ENCODE measurements at regions not wholly inside any gene's neighbourhood (a gene's known extent, or its start where the extent isn't known, plus 50 kb on each side); places are given as distances from the start of the nearest gene placed in this dataset.

- no peak for TF ChIP-seq LEF1 (IDR thresholded peaks at IDR 0.05; ENCODE audit: borderline replicate concordance)
- no peak for TF ChIP-seq FOXK2 (IDR thresholded peaks at IDR 0.05)
- TF ChIP-seq L3MBTL2 (conservative IDR thresholded peaks at IDR 0.05) = no peak
- no peak for TF ChIP-seq HDGF (IDR thresholded peaks at IDR 0.05; ENCODE audit: borderline replicate concordance)
- no peak for TF ChIP-seq FOXM1 (IDR thresholded peaks at IDR 0.05; ENCODE audit: borderline replicate concordance)
- no peak for TF ChIP-seq ZNF384 (IDR thresholded peaks at IDR 0.05)
- TF ChIP-seq SP1 (IDR thresholded peaks at IDR 0.05) = no peak
- no peak for TF ChIP-seq TARDBP (IDR thresholded peaks at IDR 0.05)
- TF ChIP-seq PKNOX1 (IDR thresholded peaks at IDR 0.05) = no peak
- TF ChIP-seq ELF4 (IDR thresholded peaks at IDR 0.05) = no peak
- no peak for TF ChIP-seq FOXA1 (IDR thresholded peaks at IDR 0.05)
- TF ChIP-seq CTBP1 (IDR thresholded peaks at IDR 0.05; ENCODE audit: borderline replicate concordance) = no peak
- TF ChIP-seq ARNT (IDR thresholded peaks at IDR 0.05) = no peak
- no peak for TF ChIP-seq BHLHE40 (IDR thresholded peaks at IDR 0.05; ENCODE audit: borderline replicate concordance)
- DNase-seq (ENCODE audit: extremely low spot score) = no peak
- ChIA-PET POLR2A (no interaction called here), CTCF (no interaction called here)
Measured at GRCh38 chr11:130625578-130626306, 177.3 kb downstream of the ADAMTS15 start.

GRCh38 chr11:130629039-130629438 is 180.6 kb downstream of the ADAMTS15 start:
- no peak for DNase-seq (ENCODE audit: extremely low spot score)
- ChIA-PET CTCF (no interaction called here), POLR2A (no interaction called here)
- TF ChIP-seq HDGF (IDR thresholded peaks at IDR 0.05; ENCODE audit: borderline replicate concordance) (no peak), TARDBP (IDR thresholded peaks at IDR 0.05) (no peak), CTBP1 (IDR thresholded peaks at IDR 0.05; ENCODE audit: borderline replicate concordance) (no peak), L3MBTL2 (conservative IDR thresholded peaks at IDR 0.05) (no peak), ZNF384 (IDR thresholded peaks at IDR 0.05) (no peak), ARNT (IDR thresholded peaks at IDR 0.05) (no peak), SP1 (IDR thresholded peaks at IDR 0.05) (no peak), BHLHE40 (IDR thresholded peaks at IDR 0.05; ENCODE audit: borderline replicate concordance) (no peak), LEF1 (IDR thresholded peaks at IDR 0.05; ENCODE audit: borderline replicate concordance) (no peak), FOXK2 (IDR thresholded peaks at IDR 0.05) (no peak), NFRKB (IDR thresholded peaks at IDR 0.05) (no peak), FOXA1 (IDR thresholded peaks at IDR 0.05) (no peak), FOXM1 (IDR thresholded peaks at IDR 0.05; ENCODE audit: borderline replicate concordance) (no peak), SUZ12 (IDR thresholded peaks at IDR 0.05) (no peak), ELF4 (IDR thresholded peaks at IDR 0.05) (no peak), PKNOX1 (IDR thresholded peaks at IDR 0.05) (no peak)

GRCh38 chr11:130631119-130631518 is 182.7 kb downstream of the ADAMTS15 start:
- TF ChIP-seq FOXA1 (IDR thresholded peaks at IDR 0.05) (no peak), ZNF384 (IDR thresholded peaks at IDR 0.05) (no peak), SUZ12 (IDR thresholded peaks at IDR 0.05) (no peak), L3MBTL2 (conservative IDR thresholded peaks at IDR 0.05) (no peak), ARNT (IDR thresholded peaks at IDR 0.05) (no peak), LEF1 (IDR thresholded peaks at IDR 0.05; ENCODE audit: borderline replicate concordance) (no peak), TARDBP (IDR thresholded peaks at IDR 0.05) (no peak), NFRKB (IDR thresholded peaks at IDR 0.05) (no peak), BHLHE40 (IDR thresholded peaks at IDR 0.05; ENCODE audit: borderline replicate concordance) (no peak), ELF4 (IDR thresholded peaks at IDR 0.05) (no peak), FOXK2 (IDR thresholded peaks at IDR 0.05) (no peak)
- CTCF ChIA-PET = no interaction called here
- POLR2A ChIA-PET = no interaction called here
- DNase-seq (ENCODE audit: extremely low spot score) = no peak

GRCh38 chr11:130633466-130633865 is 185.0 kb downstream of the ADAMTS15 start:
- no peak for DNase-seq (ENCODE audit: extremely low spot score)
- ChIA-PET POLR2A (no interaction called here), CTCF (no interaction called here)
- TF ChIP-seq LEF1 (IDR thresholded peaks at IDR 0.05; ENCODE audit: borderline replicate concordance) (no peak), TARDBP (IDR thresholded peaks at IDR 0.05) (no peak), FOXM1 (IDR thresholded peaks at IDR 0.05; ENCODE audit: borderline replicate concordance) (no peak), CTBP1 (IDR thresholded peaks at IDR 0.05; ENCODE audit: borderline replicate concordance) (no peak), BHLHE40 (IDR thresholded peaks at IDR 0.05; ENCODE audit: borderline replicate concordance) (no peak), ARNT (IDR thresholded peaks at IDR 0.05) (no peak), ZNF384 (IDR thresholded peaks at IDR 0.05) (no peak), SP1 (IDR thresholded peaks at IDR 0.05) (no peak), SUZ12 (IDR thresholded peaks at IDR 0.05) (no peak), HDGF (IDR thresholded peaks at IDR 0.05; ENCODE audit: borderline replicate concordance) (no peak), NFRKB (IDR thresholded peaks at IDR 0.05) (no peak), ELF4 (IDR thresholded peaks at IDR 0.05) (no peak), FOXK2 (IDR thresholded peaks at IDR 0.05) (no peak), FOXA1 (IDR thresholded peaks at IDR 0.05) (no peak), L3MBTL2 (conservative IDR thresholded peaks at IDR 0.05) (no peak), PKNOX1 (IDR thresholded peaks at IDR 0.05) (no peak)

- DNase-seq (ENCODE audit: extremely low spot score) = no peak
- TF ChIP-seq BHLHE40 (IDR thresholded peaks at IDR 0.05; ENCODE audit: borderline replicate concordance) = no peak
- CTCF ChIA-PET = no interaction called here
- POLR2A ChIA-PET = no interaction called here
Measured at GRCh38 chr11:130634186-130634585, 185.7 kb downstream of the ADAMTS15 start.

GRCh38 chr11:130634961-130635473 is 186.6 kb downstream of the ADAMTS15 start:
- DNase-seq (ENCODE audit: extremely low spot score) = no peak
- ChIA-PET CTCF (no interaction called here), POLR2A (no interaction called here)
- no peak for TF ChIP-seq FOXK2 (IDR thresholded peaks at IDR 0.05)
- TF ChIP-seq NFRKB (IDR thresholded peaks at IDR 0.05) = no peak
- no peak for TF ChIP-seq HDGF (IDR thresholded peaks at IDR 0.05; ENCODE audit: borderline replicate concordance)

Measured in HEK293T (cell line).